OCI-LY7 (cell line): ENCODE measurements at regions not wholly inside any gene's neighbourhood (a gene's known extent, or its start where the extent isn't known, plus 50 kb on each side); places are given as distances from the start of the nearest gene placed in this dataset.

ENCODE experiments used
- BruUV-seq: library from RNA; stranded (reverse); fragments of 400-500 nt; replicated peaks from 2 replicates; lab custom pipeline; 2021; lab: Mats Ljungman, UMichigan
- CTCF ChIA-PET: fragments of 300-600 bp; sonication (Branson Sonifier 250); formaldehyde crosslinking; loops from one replicate; lab custom pipeline; 2022; ENCODE audit warnings: antibody characterized with exemption; ENCODE audit not compliant: unreplicated experiment; lab: Charles Lee
- POLR2A ChIA-PET: fragments of 300-600 bp; sonication (Branson Sonifier 250); formaldehyde crosslinking; loops from one replicate; lab custom pipeline; 2022; ENCODE audit warnings: antibody characterized with exemption; lab: Charles Lee
- DNase-seq: peaks from one replicate; pipeline ENCODE4 v3.0.0-alpha.2; 2015; ENCODE audit warnings: low spot score
- H2AFZ ChIP-seq: fragments of 200-600 bp; sonication (generic), shearing (Covaris generic); 2 replicates; pipeline ENCODE4 v1.6.1; 2014; ENCODE audit warnings: mild to moderate bottlenecking, antibody characterized with exemption, low read length, moderate library complexity
- H3K27ac ChIP-seq: fragments of 200-600 bp; sonication (generic); 2 replicates; pipeline ENCODE4 v1.5.1; 2014; ENCODE audit warnings: mixed run types, low read depth, mild to moderate bottlenecking, moderate library complexity, low read length, inconsistent platforms; ENCODE audit not compliant: poor library complexity, severe bottlenecking
- H3K36me3 ChIP-seq: fragments of 200-600 bp; sonication (generic); 2 replicates; pipeline ENCODE4 v1.6.1; 2014; ENCODE audit warnings: mild to moderate bottlenecking, antibody characterized with exemption, low read length, moderate library complexity, mixed read lengths; ENCODE audit not compliant: insufficient read depth
- H3K4me1 ChIP-seq: fragments of 200-600 bp; sonication (generic); 2 replicates; pipeline ENCODE4 v1.5.1; 2014; ENCODE audit warnings: mild to moderate bottlenecking, low read length; ENCODE audit not compliant: insufficient read depth, poor library complexity, severe bottlenecking
- H3K4me2 ChIP-seq: fragments of 200-600 bp; sonication (generic); 2 replicates; pipeline ENCODE4 v1.6.1; 2014; ENCODE audit warnings: mild to moderate bottlenecking, low read length
- H3K4me3 ChIP-seq: fragments of 200-600 bp; sonication (generic); 2 replicates; pipeline ENCODE4 v1.5.1; 2014; ENCODE audit warnings: mild to moderate bottlenecking, low read depth, low read length; ENCODE audit not compliant: poor library complexity, severe bottlenecking
- H3K79me2 ChIP-seq: fragments of 200-600 bp; sonication (generic); 2 replicates; pipeline ENCODE4 v1.6.1; 2016; ENCODE audit warnings: low read depth, mild to moderate bottlenecking, low read length, moderate library complexity, mixed read lengths; ENCODE audit not compliant: insufficient read depth
- H3K9me2 ChIP-seq: fragments of 200-600 bp; sonication (generic); 2 replicates; pipeline ENCODE4 v1.6.1; 2016; ENCODE audit warnings: mild to moderate bottlenecking, low read length, mixed read lengths; ENCODE audit not compliant: insufficient read depth
- H3K9me3 ChIP-seq: fragments of 200-600 bp; sonication (generic); 2 replicates; pipeline ENCODE4 v1.6.1; 2014; ENCODE audit warnings: mild to moderate bottlenecking, mixed run types, low read length, mixed read lengths
- H4K20me1 ChIP-seq: fragments of 200-600 bp; sonication (generic); 2 replicates; pipeline ENCODE4 v1.6.1; 2014; ENCODE audit warnings: mild to moderate bottlenecking, antibody characterized with exemption, low read length, moderate library complexity, mixed read lengths; ENCODE audit not compliant: insufficient read depth
- EZH2phosphoT487 ChIP-seq: fragments of 200-600 bp; sonication (generic); IDR thresholded peaks from 2 replicates; pipeline ENCODE4 v1.6.1; 2018; ENCODE audit warnings: low read depth, borderline replicate concordance, mild to moderate bottlenecking, mixed run types, antibody characterized with exemption, low read length, moderate library complexity, mixed read lengths
- intact Hi-C: fragments of 100-400 bp; cut with micrococcal nuclease; formaldehyde crosslinking; loops from one replicate; pipeline ENCODE4 v1.10.0; 2022; ENCODE audit not compliant: unreplicated experiment
- TF ChIP-seq, protein P1 (sequence below): fragments of 200-600 bp; sonication (generic); conservative IDR thresholded peaks from 2 replicates; pipeline ENCODE4 v1.5.1; 2014; ENCODE audit warnings: mild to moderate bottlenecking, antibody characterized with exemption, low read length, moderate library complexity, mixed read lengths

DNA sequence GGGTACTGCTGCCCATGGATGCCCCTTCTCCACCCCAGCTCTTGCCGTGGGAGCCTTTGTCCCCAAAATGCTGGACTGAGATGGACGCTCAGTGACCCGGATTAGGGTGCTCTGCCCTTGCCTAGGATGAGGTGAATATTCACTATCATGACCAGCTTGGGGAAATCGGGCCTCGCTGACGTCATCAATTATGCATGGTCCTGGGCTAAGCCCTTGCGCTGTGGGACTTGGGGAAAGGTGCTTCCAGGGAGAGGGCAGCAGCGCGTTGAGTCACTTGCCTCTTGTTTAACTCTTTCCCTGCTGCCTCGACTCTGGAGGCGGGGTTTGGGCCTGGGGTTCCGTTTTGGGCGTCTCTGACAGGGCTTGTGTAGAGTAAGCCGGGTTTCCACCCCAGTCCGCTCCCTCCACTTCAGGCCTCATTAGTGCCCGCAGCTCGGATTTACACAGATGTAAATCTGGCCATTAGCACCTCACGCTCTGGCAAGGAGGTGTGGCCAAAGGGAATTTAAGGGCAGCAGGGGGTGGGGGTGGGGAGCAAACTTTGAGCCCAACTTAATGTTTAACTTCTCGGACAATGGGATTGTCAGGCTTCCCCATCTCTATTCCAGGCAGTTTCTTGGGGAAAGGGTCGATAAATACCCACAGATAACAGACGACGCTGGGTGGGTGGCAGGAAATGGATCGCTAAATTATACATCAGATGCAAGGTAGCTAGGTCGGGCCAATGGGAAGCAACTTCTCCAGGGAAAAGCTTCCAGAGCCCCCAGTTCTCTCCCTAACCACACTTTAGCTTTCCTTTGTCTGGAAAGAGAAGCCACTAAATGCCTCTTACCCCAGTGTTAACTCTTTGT is 51.3 kb upstream of the TCF7L2 start:
- intact Hi-C loops, result no loop called here
- no peak overlapping the region for H3K4me3 ChIP-seq
- BruUV-seq, result no TSS peak
- H3K9me2 ChIP-seq, result no peaks in the 10 kb centered on the region
- H3K4me2 ChIP-seq, result no peak overlapping the region
- H3K27ac ChIP-seq, result no peak overlapping the region
- CTCF ChIA-PET, result interaction anchor here (0.6 kb wide), 1 partner anchor 622 kb away, joined by 3 read pairs; no protein-coding TSS in a partner anchor
- POLR2A ChIA-PET, result no interaction called here
- H3K4me1 ChIP-seq, result no peaks in the 10 kb centered on the region
- no peaks in the 10 kb centered on the region for H3K36me3 ChIP-seq
- no peaks in the 10 kb centered on the region for H3K9me3 ChIP-seq
- no peaks in the 10 kb centered on the region for H3K79me2 ChIP-seq
- no peak for DNase-seq
- H4K20me1 ChIP-seq, result no peaks in the 10 kb centered on the region
- H2AFZ ChIP-seq, result no peak overlapping the region
- TF ChIP-seq EZH2phosphoT487, result no peak
- TF ChIP-seq, protein P1, sequence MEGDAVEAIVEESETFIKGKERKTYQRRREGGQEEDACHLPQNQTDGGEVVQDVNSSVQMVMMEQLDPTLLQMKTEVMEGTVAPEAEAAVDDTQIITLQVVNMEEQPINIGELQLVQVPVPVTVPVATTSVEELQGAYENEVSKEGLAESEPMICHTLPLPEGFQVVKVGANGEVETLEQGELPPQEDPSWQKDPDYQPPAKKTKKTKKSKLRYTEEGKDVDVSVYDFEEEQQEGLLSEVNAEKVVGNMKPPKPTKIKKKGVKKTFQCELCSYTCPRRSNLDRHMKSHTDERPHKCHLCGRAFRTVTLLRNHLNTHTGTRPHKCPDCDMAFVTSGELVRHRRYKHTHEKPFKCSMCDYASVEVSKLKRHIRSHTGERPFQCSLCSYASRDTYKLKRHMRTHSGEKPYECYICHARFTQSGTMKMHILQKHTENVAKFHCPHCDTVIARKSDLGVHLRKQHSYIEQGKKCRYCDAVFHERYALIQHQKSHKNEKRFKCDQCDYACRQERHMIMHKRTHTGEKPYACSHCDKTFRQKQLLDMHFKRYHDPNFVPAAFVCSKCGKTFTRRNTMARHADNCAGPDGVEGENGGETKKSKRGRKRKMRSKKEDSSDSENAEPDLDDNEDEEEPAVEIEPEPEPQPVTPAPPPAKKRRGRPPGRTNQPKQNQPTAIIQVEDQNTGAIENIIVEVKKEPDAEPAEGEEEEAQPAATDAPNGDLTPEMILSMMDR, result no peak

DNA sequence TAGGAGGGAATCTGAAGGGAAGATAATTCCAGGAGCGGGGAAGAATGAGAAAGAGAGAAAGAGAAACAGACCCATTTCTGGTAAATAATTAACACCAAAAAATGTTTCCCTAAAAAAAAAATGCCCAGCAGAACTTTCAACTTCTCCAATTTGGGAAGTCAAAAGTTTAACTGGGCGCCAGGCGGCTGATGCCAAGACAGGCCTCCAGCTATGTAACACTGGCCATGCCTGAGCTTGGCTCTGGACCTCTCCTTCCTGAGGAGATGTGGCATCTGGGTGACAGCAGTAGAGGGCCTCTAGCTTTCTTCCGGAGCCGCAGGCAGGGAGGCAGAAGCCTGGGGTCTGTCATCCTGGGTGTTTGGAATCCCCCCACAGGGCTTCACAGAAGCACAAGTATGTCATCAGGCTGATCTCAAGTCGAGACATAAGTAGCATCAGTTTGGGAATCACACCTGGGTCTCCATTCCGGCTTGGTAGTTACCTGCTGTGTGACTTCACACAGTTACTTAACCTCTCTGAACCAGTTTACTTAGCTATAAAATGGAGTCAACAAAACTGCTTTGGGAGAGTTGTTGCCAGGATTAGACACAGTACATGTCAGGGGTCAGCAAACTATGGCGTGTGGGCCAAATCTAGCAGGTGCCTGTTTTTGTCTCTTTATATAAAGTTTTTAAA is 50.5 kb upstream of the TCF7L2 start:
- no TSS peak for BruUV-seq
- H3K4me1 ChIP-seq, result no peaks in the 10 kb centered on the region
- H3K79me2 ChIP-seq, result no peaks in the 10 kb centered on the region
- ChIA-PET CTCF (interaction anchor here (0.6 kb wide), 1 partner anchor 621 kb away, joined by 3 read pairs; no protein-coding TSS in a partner anchor), POLR2A (no interaction called here)
- H3K9me3 ChIP-seq, result no peaks in the 10 kb centered on the region
- H4K20me1 ChIP-seq, result no peaks in the 10 kb centered on the region
- H2AFZ ChIP-seq, result no peak overlapping the region
- TF ChIP-seq, protein P1, result no peak
- TF ChIP-seq EZH2phosphoT487, result no peak
- H3K4me3 ChIP-seq, result no peak overlapping the region
- DNase-seq, result no peak
- no peak overlapping the region for H3K4me2 ChIP-seq
- no peaks in the 10 kb centered on the region for H3K36me3 ChIP-seq
- no peaks in the 10 kb centered on the region for H3K9me2 ChIP-seq
- intact Hi-C loops, result no loop called here
- no peak overlapping the region for H3K27ac ChIP-seq
